ENCODE measurements at regions not wholly inside any gene's neighbourhood (a gene's known extent, or its start where the extent isn't known, plus 50 kb on each side); places are given as distances from the start of the nearest gene placed in this dataset.

- TF ChIP-seq POLR2A (IDR thresholded peaks at IDR 0.05; ENCODE audit: low read length) (no peak), GATA1 (IDR thresholded peaks at IDR 0.05; ENCODE audit: low read depth, low read length) (no peak)
These were observed 190.9 kb upstream of the KLF12 start for GRCh38 chr13:74325106-74325505.

Data from erythroblast (primary cell).